Breast epithelium (tissue), 3 donors: ENCODE measurements at regions not wholly inside any gene's neighbourhood (a gene's known extent, or its start where the extent isn't known, plus 50 kb on each side); places are given as distances from the start of the nearest gene placed in this dataset.

Experiments
- CTCF ChIP-seq, 3 donors: fragments of 450-650 bp; IDR thresholded peaks; one replicate each; pipeline ENCODE4 v1.5.1; 2016 to 2017; ENCODE audit warnings: antibody characterized with exemption in 3 of 3, mild to moderate bottlenecking in 3 of 3, moderate library complexity in 3 of 3
- POLR2AphosphoS5 ChIP-seq, 3 donors: sonication (generic); formaldehyde crosslinking; IDR thresholded peaks; one replicate each; pipeline ENCODE4 v1.6.1; 2017; ENCODE audit warnings: antibody characterized with exemption in 3 of 3

- no peak for TF ChIP-seq CTCF (IDR thresholded peaks at IDR 0.05)
- no peak for TF ChIP-seq POLR2AphosphoS5 (IDR thresholded peaks at IDR 0.05)
These were observed 308.7 kb upstream of the PLXNA2 start for GRCh38 chr1:208552928-208553327.
